ENCODE measurements at regions not wholly inside any gene's neighbourhood (a gene's known extent, or its start where the extent isn't known, plus 50 kb on each side); places are given as distances from the start of the nearest gene placed in this dataset.

GRCh38 chr15:38129531-38130204, 123.0 kb upstream of the SPRED1 start:
- no peak for TF ChIP-seq EZH2 (IDR thresholded peaks at IDR 0.05; ENCODE audit: borderline replicate concordance, insufficient read depth, low read depth, low read length, poor library complexity, severe bottlenecking)
- TF ChIP-seq CTCF (IDR thresholded peaks at IDR 0.05): no peak
